ENCODE measurements at regions not wholly inside any gene's neighbourhood (a gene's known extent, or its start where the extent isn't known, plus 50 kb on each side); places are given as distances from the start of the nearest gene placed in this dataset.

DNA sequence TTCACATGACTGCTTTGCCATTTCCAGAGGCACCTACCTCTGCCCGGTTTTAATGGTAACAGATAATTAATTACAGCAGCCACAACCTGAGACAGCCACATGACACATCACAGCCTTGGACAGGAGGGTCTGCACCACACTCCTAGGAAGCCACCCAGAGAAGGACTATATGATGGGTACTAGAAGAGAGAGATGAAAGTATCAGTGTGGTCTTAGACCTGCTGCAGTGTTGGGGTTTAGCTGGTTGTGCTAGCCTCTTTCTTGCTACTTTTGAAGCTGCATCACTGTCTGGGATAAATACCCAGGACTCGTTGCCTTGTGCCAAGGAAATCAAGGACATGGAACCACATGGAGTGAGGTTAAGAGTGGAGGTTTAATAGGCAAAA, 266.4 kb downstream of the ICE1 start:
- H3K4me1 ChIP-seq (replicated peaks), result no peaks in the 10 kb centered on the region
- TF ChIP-seq POLR2AphosphoS5 (IDR thresholded peaks at IDR 0.05), result no peak
- no peak for DNase-seq (ENCODE audit: low spot score)
- no peaks in the 10 kb centered on the region for H3K27me3 ChIP-seq (replicated peaks; ENCODE audit: insufficient read depth)
- no peak overlapping the region for H3K27ac ChIP-seq
- intact Hi-C loops (cut with DNase I), result no loop called here
- no peaks in the 10 kb centered on the region for H3K36me3 ChIP-seq
- H3K4me3 ChIP-seq, result no peak overlapping the region
- H3K9me3 ChIP-seq, result no peaks in the 10 kb centered on the region
- WGBS, result 72% methylated on average over 2 of the region's 2 CpGs

DNA sequence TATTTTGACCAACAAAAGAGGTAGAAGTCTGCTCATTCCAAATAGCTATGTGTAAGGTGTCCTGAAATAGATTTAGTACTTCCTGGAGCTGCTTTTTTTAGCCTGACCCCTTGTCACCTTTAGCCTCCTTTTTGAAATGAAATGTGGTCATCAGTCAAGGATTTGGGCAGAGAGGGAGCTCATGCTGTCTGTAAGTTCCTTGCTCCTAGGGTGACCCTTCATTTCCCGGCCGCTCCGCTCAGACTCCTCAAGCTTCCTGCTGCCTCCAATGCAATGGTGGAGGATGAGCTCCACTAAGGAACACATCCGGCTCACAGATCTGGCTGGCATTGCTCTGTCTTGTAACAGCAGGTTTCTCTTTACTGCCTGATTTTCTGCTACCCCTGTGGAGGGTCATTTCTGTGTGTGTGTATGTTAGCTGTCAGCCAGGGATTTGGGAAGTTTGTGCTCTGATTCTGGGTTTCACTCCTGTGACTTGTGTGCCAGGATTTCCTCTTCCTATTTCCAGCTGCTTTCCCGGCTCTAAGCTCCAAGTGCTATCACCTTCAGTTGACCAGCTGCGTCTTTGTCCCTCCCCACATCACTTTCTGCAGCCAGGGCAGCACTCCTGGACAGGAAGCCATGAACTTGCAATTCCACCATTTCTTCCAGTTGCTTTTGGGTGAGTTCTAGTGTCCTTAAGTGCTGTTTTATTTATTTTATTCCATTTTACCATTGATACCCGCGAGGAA, 265.9 kb downstream of the ICE1 start:
- TF ChIP-seq, protein P1, sequence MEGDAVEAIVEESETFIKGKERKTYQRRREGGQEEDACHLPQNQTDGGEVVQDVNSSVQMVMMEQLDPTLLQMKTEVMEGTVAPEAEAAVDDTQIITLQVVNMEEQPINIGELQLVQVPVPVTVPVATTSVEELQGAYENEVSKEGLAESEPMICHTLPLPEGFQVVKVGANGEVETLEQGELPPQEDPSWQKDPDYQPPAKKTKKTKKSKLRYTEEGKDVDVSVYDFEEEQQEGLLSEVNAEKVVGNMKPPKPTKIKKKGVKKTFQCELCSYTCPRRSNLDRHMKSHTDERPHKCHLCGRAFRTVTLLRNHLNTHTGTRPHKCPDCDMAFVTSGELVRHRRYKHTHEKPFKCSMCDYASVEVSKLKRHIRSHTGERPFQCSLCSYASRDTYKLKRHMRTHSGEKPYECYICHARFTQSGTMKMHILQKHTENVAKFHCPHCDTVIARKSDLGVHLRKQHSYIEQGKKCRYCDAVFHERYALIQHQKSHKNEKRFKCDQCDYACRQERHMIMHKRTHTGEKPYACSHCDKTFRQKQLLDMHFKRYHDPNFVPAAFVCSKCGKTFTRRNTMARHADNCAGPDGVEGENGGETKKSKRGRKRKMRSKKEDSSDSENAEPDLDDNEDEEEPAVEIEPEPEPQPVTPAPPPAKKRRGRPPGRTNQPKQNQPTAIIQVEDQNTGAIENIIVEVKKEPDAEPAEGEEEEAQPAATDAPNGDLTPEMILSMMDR (IDR thresholded peaks at IDR 0.05), result no peak
- no peak for TF ChIP-seq POLR2A (IDR thresholded peaks at IDR 0.05)
- no peak for TF ChIP-seq POLR2AphosphoS5 (IDR thresholded peaks at IDR 0.05)
- no peaks in the 10 kb centered on the region for H3K9me3 ChIP-seq
- intact Hi-C loops (cut with DNase I), result no loop called here
- no peak for DNase-seq (ENCODE audit: low spot score)
- no peak overlapping the region for H3K27ac ChIP-seq
- WGBS, result 76% methylated on average over 8 of the region's 8 CpGs
- no peaks in the 10 kb centered on the region for H3K4me1 ChIP-seq (replicated peaks)
- no peak overlapping the region for H3K4me3 ChIP-seq
- no peaks in the 10 kb centered on the region for H3K36me3 ChIP-seq
- H3K27me3 ChIP-seq (replicated peaks; ENCODE audit: insufficient read depth), result no peaks in the 10 kb centered on the region

DNA sequence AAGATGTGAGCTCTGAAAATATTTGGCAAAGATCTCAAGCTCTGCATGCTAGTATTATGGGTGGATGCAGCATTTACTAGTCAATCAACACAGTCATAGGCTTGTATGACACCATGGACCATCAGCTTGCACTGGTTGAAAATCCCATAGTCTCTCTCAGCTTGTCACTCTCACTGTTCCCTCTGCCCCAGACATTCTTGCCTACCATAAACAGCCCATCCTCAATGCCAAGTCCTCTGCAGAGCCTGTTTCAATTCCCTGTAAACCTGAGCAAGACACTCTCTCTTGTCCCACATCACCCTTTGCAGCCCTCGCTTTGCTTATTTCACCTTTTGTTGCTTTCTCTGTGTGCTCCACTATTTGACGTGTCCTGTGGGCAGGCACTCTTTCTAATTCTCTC, 264.6 kb downstream of the ICE1 start:
- H3K4me1 ChIP-seq (replicated peaks), result no peaks in the 10 kb centered on the region

DNA sequence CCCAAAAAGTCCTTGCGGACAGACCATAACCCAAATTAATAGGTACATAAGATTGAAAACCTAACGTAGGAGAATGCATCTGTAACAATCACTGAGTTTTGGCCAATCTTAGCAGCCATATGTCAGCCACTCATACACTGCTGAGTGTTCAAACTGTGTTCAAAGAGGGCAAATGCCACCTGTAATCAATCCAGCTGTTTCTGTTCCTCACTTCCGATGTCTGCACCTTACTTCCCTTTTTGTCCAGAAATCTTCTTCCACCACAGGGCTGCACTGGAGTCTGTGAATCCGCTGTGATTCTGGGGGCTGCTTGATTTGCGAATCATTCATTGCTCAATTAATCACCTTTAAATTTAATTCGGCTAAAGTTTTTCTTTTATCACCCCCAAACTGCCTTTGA, 263.9 kb downstream of the ICE1 start:
- H3K27me3 ChIP-seq (replicated peaks; ENCODE audit: insufficient read depth), result no peaks in the 10 kb centered on the region
- H3K4me3 ChIP-seq, result no peak overlapping the region
- H3K27ac ChIP-seq, result no peak overlapping the region
- H3K36me3 ChIP-seq, result no peaks in the 10 kb centered on the region
- intact Hi-C loops (cut with DNase I), result no loop called here
- DNase-seq (ENCODE audit: low spot score), result no peak
- H3K4me1 ChIP-seq (replicated peaks), result no peaks in the 10 kb centered on the region
- H3K9me3 ChIP-seq, result no peaks in the 10 kb centered on the region
- WGBS, result 73% methylated on average over 6 of the region's 6 CpGs
- TF ChIP-seq, protein P1 (IDR thresholded peaks at IDR 0.05), result no peak
- no peak for TF ChIP-seq POLR2A (IDR thresholded peaks at IDR 0.05)
- TF ChIP-seq POLR2AphosphoS5 (IDR thresholded peaks at IDR 0.05), result no peak

More for the DNA sequence above, 264.6 kb downstream of the ICE1 start:
- no peak overlapping the region for H3K27ac ChIP-seq
- no peak overlapping the region for H3K4me3 ChIP-seq
- no peaks in the 10 kb centered on the region for H3K36me3 ChIP-seq
- intact Hi-C loops (cut with DNase I), result no loop called here
- no peak for DNase-seq (ENCODE audit: low spot score)
- TF ChIP-seq POLR2AphosphoS5 (IDR thresholded peaks at IDR 0.05) (no peak), POLR2A (IDR thresholded peaks at IDR 0.05) (no peak)
- TF ChIP-seq, protein P1 (IDR thresholded peaks at IDR 0.05), result no peak
- no peaks in the 10 kb centered on the region for H3K27me3 ChIP-seq (replicated peaks; ENCODE audit: insufficient read depth)
- 88% methylated on average over 2 of the region's 2 CpGs for WGBS
- no peaks in the 10 kb centered on the region for H3K9me3 ChIP-seq

DNA sequence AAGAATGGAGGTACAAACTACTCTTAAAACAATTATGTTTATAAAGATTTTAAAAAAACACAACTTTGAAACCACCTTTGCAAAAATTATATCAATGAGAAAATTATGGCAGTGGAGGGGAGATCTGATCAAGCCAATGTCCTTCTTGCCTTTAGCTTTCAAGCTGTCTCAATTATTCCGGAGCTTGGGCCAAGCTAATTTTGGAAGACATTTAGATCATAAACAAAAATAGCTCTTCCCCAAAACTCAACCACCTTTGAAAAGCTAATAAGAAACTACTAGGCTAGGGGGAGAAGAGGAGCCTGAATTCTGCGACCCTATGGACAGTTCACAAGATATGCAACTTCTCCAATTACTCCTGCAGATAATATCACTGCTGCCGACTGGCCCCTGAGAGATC, 263.3 kb downstream of the ICE1 start:
- WGBS, result 68% methylated on average over 3 of the region's 3 CpGs
- Histone ChIP-seq H3K27ac (no peak overlapping the region), H3K4me1 (replicated peaks) (no peaks in the 10 kb centered on the region), H3K4me3 (no peak overlapping the region), H3K27me3 (replicated peaks; ENCODE audit: insufficient read depth) (no peaks in the 10 kb centered on the region), H3K36me3 (no peaks in the 10 kb centered on the region), H3K9me3 (no peaks in the 10 kb centered on the region)
- intact Hi-C loops (cut with DNase I), result no loop called here
- TF ChIP-seq, protein P1 (IDR thresholded peaks at IDR 0.05), result no peak
- no peak for TF ChIP-seq POLR2A (IDR thresholded peaks at IDR 0.05)
- no peak for TF ChIP-seq POLR2AphosphoS5 (IDR thresholded peaks at IDR 0.05)
- DNase-seq (ENCODE audit: low spot score), result no peak
